ENCODE measurements at regions not wholly inside any gene's neighbourhood (a gene's known extent, or its start where the extent isn't known, plus 50 kb on each side); places are given as distances from the start of the nearest gene placed in this dataset.

DNA sequence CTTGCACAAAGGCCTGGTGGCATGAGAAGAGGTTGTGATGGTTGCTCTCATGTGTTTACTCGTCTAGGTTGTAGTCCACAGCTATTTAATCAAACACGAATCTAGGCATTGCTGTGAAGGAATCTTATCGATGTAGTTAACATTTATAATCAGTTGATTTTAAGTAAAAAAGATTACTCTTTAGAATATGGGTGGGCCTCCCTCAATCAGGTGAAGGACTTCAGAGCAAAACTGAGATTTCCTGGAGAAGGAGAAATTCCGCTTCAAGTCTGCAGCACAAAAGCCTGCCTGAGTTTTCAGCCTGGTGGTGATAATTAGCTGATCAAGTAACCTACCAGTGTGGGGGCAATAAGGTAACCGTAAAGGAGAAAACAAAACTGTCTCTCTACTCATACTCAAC, 523.6 kb downstream of the GRIN2A start:
- Mint-ChIP-seq H3K4me3 (no peak overlapping the region), H3K4me1 (peaks cover 24% of the 10 kb centered on the region), H3K27me3 (ENCODE audit: low read depth) (peaks cover 35% of the 10 kb centered on the region), H3K9me3 (no peaks in the 10 kb centered on the region), H3K27ac (no peak overlapping the region), H3K36me3 (ENCODE audit: low read depth) (no peaks in the 10 kb centered on the region)
- TF ChIP-seq, protein P1, sequence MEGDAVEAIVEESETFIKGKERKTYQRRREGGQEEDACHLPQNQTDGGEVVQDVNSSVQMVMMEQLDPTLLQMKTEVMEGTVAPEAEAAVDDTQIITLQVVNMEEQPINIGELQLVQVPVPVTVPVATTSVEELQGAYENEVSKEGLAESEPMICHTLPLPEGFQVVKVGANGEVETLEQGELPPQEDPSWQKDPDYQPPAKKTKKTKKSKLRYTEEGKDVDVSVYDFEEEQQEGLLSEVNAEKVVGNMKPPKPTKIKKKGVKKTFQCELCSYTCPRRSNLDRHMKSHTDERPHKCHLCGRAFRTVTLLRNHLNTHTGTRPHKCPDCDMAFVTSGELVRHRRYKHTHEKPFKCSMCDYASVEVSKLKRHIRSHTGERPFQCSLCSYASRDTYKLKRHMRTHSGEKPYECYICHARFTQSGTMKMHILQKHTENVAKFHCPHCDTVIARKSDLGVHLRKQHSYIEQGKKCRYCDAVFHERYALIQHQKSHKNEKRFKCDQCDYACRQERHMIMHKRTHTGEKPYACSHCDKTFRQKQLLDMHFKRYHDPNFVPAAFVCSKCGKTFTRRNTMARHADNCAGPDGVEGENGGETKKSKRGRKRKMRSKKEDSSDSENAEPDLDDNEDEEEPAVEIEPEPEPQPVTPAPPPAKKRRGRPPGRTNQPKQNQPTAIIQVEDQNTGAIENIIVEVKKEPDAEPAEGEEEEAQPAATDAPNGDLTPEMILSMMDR (IDR thresholded peaks at IDR 0.05; ENCODE audit: unreplicated experiment in 3 of 3): no peak

DNA sequence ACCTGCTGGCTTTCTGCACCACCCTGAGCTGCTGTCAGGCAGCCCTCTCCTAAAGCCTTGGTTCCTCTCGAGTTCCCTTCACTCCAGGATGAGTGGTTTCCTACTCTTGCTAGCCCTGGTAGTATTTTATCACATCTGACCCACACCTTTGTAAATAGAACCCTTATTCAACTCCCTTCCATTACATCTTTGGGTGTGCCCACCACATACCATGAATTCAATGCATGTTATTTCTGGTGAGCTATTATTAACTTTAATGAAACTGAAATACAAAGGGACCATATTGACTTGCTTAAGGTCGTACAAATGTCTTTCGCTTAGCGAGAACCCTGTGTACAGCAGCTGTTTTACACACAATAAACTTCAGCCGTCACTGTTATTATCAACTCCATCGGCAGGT, 521.3 kb downstream of the GRIN2A start:
- TF ChIP-seq, protein P1 (IDR thresholded peaks at IDR 0.05; ENCODE audit: unreplicated experiment in 3 of 3): no peak
- H3K4me3 Mint-ChIP-seq: no peak overlapping the region
- no peaks in the 10 kb centered on the region for H3K36me3 Mint-ChIP-seq (ENCODE audit: low read depth)
- peaks cover 24% of the 10 kb centered on the region for H3K4me1 Mint-ChIP-seq
- H3K9me3 Mint-ChIP-seq: no peaks in the 10 kb centered on the region
- peaks cover 32% of the 10 kb centered on the region for H3K27me3 Mint-ChIP-seq (ENCODE audit: low read depth)
- no peak overlapping the region for H3K27ac Mint-ChIP-seq

DNA sequence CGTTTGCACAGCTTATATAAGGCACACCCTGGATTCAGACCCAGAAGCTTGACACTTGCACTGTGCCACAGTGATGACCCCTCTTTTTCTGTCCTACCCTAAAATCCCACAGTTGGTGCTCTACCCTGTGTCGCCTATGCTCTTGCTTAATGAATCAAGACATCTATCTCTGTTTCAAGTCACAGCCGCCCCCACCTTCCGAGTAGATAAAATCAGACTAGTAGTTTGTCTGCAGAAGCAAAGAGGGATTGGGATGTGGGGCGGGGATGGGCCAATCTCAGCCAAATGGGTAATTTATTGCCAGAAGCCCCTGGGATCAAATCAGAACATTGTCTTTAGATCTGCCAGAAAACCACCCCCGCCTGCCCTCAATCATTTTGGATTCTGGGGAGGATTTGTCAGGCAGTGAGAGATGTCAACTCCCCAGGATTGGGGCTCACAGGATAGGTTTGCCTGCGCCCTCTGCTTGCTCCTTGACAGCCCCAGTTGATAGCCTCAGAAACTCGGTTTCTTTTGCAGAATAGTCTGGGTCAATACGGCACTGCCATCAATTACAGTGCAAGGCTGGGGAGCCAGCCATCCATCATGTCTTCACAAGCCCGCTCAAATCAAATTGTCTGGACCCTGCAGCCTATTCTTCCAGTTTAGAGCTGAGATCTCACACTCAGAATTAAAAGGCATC, 520.8 kb downstream of the GRIN2A start:
- Mint-ChIP-seq H3K9me3 (no peaks in the 10 kb centered on the region), H3K4me3 (no peak overlapping the region), H3K27ac (no peak overlapping the region), H3K36me3 (ENCODE audit: low read depth) (no peaks in the 10 kb centered on the region), H3K4me1 (peaks cover 24% of the 10 kb centered on the region), H3K27me3 (ENCODE audit: low read depth) (peaks cover 35% of the 10 kb centered on the region)
- TF ChIP-seq, protein P1 (IDR thresholded peaks at IDR 0.05; ENCODE audit: unreplicated experiment in 3 of 3): no peak

DNA sequence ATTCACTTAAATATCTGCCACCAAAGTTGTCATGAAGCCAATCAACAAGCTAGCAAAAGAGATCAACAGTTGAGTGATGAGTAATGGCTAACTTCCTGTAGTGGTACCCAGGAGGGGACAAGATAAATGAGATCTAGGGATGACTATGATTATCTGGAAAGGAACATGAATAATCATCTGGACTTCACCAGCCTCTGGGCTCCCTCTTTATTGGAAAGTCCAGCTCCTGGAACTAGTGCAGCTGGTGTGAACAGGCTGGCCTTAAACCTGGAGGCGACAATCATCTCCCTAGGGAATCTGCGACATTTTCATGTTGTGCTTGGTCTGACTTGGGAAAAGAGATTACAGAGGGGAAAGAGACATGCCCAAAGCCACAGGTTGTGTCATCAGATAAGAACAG, 518.6 kb downstream of the GRIN2A start:
- TF ChIP-seq, protein P1 (IDR thresholded peaks at IDR 0.05; ENCODE audit: unreplicated experiment in 3 of 3): no peak
- H3K27me3 Mint-ChIP-seq (ENCODE audit: low read depth): peaks cover 25% of the 10 kb centered on the region
- H3K27ac Mint-ChIP-seq: no peak overlapping the region

DNA sequence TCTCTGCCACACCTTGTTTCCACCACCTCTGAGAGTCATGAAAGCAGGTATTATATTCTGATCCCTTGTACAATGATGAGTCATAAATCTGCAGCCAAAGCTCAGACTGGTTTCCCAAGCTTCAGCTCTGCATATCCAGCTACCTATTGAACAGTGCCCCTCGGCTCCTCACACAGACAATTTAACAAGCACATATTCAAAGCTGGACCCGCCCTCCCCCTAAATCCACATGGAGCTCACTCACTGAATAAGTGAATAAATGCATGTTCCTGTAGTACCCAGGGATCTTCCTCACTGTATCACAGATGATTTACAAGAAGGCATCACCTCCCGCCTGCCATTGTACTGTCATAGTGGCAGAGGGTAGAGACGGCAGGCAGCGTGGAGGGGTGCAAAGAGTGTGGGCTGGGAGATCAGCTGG, 516.4 kb downstream of the GRIN2A start:
- H3K4me3 Mint-ChIP-seq: no peak overlapping the region
- H3K27me3 Mint-ChIP-seq (ENCODE audit: low read depth): peaks cover 15% of the 10 kb centered on the region
- no peaks in the 10 kb centered on the region for H3K36me3 Mint-ChIP-seq (ENCODE audit: low read depth)
- peaks cover 21% of the 10 kb centered on the region for H3K4me1 Mint-ChIP-seq
- H3K9me3 Mint-ChIP-seq: no peaks in the 10 kb centered on the region
- no peak overlapping the region for H3K27ac Mint-ChIP-seq
- TF ChIP-seq, protein P1 (IDR thresholded peaks at IDR 0.05; ENCODE audit: unreplicated experiment in 3 of 3): no peak

More for the DNA sequence above, 518.6 kb downstream of the GRIN2A start:
- no peaks in the 10 kb centered on the region for H3K36me3 Mint-ChIP-seq (ENCODE audit: low read depth)
- H3K9me3 Mint-ChIP-seq: no peaks in the 10 kb centered on the region
- H3K4me3 Mint-ChIP-seq: no peak overlapping the region
- H3K4me1 Mint-ChIP-seq: peaks cover 18% of the 10 kb centered on the region

DNA sequence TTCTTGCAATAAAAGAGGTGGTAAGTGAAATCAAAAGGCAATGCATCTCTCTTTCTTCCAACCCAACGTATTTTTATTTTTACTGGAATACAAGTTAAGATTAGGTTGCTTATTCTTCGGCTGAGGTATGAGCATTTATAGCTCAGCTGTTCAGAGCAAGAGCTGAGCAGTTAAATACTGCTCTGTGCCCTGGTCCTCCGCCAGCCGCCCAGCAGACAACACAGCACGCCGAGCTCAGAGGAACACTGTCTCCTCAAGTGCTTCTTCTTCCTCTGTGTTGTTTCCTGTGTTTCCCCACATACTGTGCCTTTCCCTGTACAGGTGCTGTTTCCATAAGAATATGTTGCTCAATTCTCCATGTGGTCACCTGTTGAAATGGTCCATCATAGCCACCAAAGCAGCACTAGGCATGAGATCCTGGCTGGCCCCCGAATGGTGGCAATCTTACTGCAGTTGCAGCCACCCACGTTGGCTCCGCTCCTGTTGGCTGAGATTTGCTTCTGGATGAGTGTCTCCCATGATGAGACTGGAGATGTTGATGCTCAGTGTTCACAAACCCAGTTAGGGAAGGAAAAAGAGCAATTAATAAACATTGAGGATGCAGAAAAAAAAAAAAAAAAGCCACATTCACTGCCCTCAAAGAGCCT, 515.3 kb downstream of the GRIN2A start:
- Mint-ChIP-seq H3K27me3 (ENCODE audit: low read depth) (peaks cover 10% of the 10 kb centered on the region), H3K4me1 (peaks cover 10% of the 10 kb centered on the region), H3K27ac (no peak overlapping the region), H3K36me3 (ENCODE audit: low read depth) (no peaks in the 10 kb centered on the region), H3K9me3 (no peaks in the 10 kb centered on the region), H3K4me3 (no peak overlapping the region)
- TF ChIP-seq, protein P1 (IDR thresholded peaks at IDR 0.05; ENCODE audit: unreplicated experiment in 3 of 3): no peak
